NCI-H2171 (cell line): ENCODE measurements at regions not wholly inside any gene's neighbourhood (a gene's known extent, or its start where the extent isn't known, plus 50 kb on each side); places are given as distances from the start of the nearest gene placed in this dataset.

Source experiments
- DNase-seq: peaks from one replicate; lab custom pipeline; 2025; lab: John Stamatoyannopoulos, UW

DNA sequence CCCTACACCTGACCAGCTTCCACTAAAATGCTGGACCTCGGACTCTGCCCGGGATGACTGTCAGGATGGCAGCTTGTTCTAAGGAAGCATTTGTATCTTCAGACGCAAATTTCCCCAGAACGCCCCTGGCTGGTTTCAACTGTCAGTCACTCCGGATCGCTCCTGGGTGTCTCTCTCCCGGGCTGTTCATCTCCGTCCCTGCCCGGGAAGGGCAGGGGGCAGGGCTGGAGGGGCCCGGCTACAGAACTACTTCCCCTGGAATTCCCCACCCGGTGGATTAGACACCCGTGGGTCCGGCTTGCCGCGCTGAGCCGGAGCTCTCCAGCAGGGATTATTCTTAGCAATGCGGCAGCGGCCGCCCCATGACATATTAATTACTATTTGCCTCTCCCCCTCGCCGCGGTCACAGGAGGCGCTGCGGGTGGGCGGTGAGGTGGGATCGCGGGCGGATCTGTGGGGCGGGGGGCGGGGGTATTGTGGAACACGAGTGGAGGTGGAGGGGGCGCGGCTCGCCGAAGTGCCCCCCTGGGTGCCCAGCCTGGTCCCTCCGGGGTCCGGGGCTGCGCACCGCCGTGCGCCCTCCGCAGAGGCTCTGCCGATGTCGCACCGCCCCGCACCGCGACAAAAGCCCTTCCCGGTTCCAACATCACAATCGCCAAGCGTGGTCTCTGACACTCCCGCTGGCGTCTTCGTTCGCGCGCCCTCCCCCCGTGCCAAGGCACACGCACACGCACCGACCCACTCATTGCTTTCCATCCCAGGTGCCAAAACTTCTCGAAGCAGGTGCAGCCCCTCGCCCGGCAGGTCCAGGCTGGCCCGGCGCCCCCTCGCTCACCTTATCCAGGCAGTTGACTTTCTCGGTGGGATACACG, 276.1 kb upstream of the NEBL start:
- peak; percentile 10 for DNase-seq

DNA sequence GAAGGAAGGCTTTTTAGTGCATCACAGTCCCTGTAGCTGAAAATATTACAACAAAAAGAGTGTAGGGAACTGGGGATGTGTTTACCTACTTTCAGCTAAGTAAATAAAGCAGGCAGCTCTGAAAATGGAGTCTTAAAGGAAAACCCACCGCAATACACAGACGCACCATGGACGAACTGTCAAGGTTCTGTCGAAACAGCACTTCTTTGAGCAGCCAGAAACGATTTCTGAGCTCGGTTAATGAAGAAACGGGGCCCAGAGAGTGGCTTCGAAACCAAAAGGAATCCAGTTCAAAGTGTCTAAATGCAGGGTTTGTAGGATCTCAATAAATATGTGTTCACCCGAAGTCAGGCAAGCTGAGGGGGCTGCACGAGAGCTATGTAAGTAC, 275.4 kb upstream of the NEBL start:
- DNase-seq, result no peak

DNA sequence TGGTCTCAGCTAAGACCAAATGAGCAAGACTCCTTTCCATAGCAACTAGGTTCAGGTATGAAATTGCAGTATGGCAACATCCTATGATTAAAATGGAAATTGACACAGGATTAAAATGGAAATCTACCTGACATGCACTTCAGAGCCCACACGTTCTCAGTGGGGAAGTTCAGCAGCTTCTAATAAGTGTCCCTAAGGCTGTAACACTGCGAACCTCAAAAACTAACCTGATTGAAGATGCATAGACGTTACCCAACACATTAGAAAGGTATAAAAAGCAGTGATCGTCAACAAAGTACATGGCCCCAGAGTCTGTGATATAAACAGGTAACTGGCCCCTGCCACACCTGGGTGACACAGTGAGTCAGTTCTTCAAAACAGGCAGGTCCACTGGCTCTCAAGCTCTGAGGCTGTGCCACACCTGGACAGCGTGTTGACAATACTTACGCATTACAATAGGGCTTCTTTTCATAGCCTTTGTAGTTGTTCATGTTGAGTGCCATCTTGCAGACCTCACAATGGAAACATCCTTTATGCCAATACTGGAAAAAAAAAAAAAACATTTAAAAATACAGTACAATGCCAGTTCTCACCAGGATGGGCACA, 274.9 kb upstream of the NEBL start:
- no peak for DNase-seq

DNA sequence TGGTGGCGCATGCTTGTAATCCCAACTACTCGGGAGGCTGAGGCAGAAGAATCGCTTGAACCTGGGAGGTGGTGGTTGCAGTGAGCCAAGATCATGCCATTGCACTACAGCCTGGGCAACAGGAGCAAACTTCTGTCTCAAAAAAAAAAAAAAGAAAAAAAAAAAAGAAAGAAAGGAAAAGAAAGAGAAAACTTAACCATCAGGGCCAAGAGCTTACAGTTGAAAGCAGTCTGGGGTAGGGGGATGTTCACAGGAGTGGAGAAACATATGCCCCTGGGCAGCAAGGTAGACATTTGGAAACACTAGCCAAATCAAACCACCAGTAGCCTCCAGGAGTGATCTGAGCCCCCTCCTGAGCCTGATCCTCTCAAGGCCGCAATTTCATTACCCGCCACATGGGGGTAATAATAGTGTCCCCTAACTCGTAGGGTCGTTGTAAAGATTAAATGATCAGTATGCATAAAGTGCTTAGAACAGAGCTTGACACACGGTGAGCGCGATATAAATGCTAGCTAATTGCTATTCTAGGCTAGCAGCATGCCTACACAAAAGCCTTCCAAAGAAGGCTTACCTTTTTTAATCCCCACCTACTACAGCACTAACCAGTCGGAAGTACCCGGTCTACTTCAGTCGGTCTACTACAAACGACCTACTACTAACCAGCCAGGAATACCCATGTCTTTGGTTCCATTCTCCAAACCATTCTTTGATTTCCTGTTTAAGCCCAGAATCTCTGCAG, 274.3 kb upstream of the NEBL start:
- DNase-seq, result no peak

DNA sequence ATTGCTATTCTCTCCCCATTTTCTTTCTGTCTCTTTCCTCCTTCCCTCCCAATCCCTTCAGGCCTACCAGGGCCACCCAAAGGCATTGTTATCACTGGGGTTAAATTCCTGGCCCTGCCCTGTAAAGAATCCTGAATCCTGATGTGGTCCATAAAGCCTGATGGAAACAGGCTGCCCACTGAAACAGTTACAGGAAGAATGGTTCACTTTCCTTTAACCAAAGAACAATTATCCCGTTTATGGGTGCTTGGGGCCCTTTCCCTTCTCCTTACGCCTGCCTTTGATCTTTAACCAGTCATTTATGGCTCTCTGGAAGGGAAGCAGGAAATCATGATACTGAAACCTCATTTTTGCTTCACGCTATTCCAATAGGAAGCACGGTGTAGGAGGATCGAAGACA, 273.1 kb upstream of the NEBL start:
- DNase-seq, result no peak

DNA sequence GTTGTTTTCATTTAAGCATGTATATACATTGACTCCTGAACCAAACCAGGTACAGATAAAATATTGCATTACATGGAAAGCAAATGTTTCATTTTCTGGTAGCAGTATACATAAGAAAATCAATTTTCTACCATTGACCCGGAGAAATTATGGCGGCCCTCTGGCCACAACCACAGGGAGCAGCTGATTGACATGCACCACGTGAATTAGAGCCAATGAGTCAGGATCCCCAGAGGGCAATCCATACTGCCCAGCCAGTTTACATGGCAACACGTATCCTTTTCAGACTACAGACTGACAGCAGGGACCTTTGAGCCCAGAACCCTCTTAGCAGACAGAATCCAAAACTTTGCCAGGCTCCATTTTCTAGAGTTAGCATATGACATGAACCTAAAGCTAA, 272.2 kb upstream of the NEBL start:
- DNase-seq, result no peak

DNA sequence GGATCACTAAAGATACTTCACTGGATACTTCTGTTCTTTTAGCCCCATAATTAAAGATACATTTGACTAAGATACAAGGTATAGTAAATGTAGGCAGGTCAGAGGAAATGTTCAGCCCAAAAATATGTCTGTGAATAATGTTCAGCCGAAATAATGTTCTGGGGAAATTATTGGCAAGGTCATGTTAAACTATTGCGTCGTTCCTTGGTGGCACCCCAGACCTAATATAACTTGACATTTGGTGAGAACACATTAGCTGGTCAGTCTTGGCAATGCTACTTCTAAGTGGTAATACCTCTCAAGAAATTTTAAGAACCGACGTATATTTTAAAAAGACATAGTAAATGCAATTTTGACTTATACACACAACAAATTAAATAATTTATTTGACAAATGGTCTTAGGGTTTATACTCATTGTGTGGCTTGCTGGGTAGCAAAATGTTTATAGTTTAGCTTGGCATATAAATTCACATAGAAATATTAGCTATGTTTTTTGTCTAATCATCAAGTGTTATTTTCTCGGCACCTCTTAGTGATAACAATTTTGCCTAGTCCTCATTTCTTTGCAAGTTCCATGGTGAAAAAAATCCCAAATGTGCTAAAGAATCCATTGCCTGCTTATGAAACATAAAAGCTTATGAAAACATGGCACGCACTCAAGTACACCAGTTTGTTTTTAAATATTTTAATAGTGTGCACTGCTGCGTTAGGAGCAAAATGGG, 270.3 kb upstream of the NEBL start:
- no peak for DNase-seq

DNA sequence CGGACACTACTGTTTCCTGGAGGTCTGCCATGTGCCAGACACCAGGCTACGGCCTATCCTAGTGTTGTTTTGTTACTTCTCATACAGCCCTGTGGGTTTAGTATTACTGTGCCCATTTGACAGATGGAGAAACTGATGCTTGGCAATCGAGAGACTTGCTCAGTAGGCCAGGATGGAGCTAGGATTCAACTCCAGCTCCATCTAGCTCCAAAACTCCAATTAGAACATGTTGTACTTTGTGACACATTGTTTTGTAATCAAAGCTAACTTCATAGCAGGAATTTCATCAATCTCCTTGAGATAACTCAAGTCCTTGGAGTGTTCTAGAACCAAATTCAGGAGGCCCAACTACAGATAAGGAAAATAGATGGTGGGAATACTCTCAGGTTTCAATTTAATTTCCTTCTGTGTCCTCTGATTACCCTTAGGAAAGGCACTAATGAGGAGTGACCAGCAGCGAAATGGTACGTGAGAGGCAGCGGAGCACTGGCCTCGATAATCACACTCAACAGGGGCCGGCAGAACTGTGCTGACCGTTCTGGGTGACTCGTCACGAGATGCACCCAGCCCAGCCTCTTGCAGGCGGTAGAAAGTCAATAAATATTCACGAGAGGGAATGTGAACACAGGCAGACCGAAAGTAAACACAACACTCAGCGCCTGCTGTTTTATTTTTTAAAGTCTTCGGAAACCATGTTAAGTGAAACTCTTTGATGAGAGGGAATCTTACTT, 269.6 kb upstream of the NEBL start:
- DNase-seq, result no peak

DNA sequence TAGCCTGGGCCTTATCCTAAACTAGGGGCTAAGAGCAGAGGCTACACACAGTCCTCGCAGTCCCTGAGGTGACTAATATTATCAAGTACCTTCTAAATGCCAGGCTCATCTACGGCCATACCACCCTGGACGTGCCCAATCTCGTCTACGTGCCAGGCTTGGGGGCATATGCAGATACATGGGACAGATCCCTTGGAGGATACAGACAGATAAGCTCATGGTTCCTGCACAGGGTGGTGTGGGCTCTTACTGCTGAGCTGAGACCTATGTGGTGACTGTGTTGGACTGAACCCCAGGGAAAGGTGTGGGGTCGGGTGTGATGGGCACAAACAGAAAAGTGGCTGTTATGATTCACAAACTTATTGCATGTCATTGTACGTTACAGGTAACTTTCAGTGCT, 268.4 kb upstream of the NEBL start:
- no peak for DNase-seq

DNA sequence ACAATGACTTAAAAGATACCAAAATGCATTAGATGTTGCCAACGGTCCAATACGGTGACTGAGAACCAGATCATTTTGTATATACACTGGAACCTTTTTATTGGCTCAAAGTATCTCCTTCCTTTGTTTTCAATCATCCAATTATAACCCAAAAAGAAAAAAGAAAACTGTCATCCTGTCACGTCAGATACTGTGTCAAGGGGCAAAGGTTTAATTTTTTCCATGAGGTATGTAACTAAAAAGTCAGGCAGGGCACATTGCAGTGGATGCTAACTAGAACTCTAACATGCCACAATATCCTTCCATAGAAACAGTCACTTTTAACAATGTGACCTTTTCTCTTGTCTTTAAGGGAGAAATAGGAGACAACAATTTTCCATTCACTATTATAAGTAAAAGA, 267.6 kb upstream of the NEBL start:
- no peak for DNase-seq

DNA sequence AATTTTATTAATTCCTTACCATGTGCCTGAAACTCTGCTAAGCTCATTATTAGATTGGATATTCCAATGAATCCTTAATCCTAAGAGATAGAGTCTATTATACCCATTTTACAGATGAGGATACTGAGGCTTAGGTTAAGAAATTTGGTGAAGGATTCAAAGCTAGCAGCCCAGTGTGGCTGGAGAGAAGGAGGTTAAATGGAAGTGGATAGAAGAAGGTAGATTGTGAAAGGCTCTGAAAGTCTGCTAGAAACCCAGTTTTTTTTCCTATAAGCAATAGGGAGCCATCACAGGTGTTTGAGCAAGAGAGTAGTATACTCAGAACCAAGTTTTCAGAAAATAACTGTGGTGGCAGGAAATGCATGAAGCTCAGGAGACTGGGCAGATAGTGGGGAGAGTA, 265.8 kb upstream of the NEBL start:
- DNase-seq, result no peak

DNA sequence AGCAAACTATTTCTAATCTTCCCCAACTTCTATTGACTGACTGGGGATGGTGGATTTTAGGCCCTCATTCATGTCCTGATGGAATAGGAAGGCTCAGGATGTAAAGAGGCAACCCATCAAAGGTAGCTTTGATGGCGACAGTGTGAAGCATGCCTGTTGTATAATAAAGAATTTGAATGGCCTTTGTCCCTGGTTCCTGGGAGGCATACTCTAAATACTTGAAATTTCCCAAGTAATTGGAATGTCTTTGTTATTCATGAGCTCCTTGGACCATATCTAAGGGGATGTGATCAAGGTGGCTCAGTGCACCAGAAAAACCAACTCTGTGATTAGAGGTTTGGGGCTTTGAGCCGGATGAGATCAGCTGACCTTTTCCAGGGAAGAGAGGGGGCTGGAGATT, 264.5 kb upstream of the NEBL start:
- no peak for DNase-seq

DNA sequence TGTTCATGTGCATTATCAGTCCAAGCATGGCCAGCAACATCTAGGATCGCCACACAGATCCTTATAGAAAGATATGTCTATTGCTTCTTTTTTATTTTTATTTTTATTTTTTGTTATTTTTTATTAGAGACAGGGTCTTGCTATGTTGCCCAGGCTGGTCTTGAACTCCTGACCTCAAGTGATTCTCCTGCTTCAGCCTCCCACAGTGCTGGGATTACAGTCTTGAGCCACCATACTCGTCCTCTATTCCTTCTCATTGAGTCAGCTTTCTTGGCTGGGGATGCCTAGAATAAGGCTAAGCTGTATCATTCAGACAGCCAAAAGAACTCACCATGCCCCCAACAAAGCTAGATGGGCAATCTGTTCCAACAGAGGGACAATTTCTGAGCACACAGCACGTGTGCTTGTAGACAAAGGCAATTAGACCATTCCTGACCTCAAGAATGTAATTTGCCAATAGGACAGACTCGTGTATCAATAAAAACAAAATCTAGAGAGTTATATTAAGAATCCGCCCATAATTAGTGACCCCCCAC, 264.0 kb upstream of the NEBL start:
- DNase-seq, result no peak

DNA sequence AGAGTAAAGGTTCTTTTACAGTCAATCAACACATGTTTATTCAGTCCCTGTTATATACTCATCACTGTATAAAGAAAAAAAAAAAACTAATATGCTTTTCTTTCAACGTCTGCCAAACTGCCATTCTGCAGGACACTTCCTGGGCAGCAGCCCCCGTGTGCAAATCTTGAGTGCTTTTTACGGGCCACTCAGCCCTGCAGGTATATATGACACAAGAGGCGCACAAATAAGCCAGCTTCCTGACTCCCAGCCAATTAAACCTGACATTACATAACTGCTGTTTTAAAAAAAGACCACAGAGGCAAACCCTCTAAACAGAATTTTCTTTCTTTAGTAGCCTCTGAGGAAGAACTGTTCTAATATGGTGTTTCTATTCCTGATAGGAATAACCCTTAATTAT, 263.0 kb upstream of the NEBL start:
- no peak for DNase-seq

DNA sequence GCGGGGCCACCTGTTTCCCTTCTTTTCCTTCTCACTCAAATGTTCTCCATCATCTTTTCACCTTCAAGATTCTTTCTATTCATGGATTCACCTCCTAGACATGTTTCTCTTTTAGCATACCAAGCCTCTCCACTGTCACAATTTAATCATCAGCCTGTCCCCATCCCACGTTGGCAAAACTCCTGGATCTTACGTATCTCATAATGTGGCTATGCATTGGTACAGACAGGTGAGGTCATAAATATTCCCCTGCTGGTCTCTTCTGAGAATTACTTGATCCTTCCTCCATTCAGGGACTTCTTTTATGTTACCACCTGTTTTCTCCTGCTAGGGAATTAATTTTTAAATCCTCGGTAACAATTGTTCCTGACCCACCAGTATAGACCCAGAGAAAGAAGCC, 262.6 kb upstream of the NEBL start:
- DNase-seq, result no peak

DNA sequence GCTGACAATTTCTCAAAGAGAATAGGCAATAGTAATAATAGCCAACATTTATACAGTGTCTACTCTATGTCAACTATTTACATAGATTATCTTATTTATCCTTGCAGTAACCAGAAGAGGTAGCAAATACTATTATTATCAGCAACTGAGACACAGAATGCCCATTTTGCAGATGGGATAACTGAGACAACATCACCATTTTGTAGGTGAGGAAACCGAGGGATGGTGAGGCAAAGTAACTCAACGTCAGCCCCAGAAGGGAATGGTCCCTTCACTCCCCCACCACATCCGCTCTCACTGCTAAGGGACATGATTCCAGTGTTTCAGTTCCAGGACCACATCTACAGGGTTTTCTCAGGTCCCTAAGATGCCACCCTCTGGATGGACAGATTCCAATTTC, 261.2 kb upstream of the NEBL start:
- DNase-seq, result no peak

DNA sequence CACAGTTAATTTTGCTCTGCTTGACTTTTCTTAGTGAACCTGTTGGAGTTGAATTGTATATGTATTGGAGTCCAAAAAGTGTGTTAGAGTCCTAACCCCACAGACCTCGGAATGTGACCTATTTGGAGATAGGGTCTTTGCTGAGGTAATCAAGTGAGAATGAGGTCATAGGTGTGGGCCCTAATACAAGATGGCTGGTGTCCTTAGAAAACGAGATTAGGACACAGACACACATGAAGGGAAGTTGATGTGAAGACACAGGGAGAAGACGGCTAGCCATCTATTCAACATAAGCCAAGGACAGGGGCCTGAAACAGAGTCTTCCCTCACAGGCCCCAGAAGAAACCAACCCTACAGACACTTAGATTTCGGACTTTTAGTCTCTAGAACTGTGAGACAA, 260.6 kb upstream of the NEBL start:
- no peak for DNase-seq

DNA sequence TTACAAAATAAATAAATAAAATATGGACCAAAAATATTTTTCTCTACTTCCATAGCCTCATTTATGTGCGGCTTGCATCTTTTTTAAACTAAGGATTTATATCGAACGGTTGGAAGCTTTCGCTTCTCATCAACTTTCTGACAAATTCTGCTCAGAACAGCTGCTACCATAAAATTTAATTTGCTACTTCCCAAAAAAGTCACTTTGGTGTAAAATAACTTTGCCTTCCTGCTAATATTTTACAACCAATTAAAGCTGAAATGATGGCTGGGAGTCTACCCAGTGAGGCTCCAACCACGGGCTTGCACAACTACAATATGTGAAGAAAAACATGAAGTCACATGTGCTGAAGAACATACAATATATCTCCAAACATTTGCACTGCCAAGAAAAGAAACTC, 253.1 kb upstream of the NEBL start:
- DNase-seq, result no peak

DNA sequence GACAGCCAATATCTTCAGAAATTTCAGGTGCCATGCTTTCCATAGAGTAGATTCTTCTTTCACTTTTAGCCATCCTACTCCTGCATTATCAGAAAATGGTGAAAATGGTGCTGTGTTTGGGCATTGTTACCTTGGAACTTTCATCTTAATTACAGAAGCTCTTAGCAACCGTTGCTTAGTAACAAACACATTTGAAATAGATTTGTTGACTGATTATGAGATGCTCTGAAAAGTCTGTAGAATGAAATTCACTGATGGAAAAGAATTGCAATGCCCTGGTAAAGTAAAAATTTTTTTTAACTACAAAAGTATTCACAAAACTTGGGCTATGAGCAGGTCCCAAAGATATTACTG, 249.3 kb upstream of the NEBL start:
- no peak for DNase-seq

DNA sequence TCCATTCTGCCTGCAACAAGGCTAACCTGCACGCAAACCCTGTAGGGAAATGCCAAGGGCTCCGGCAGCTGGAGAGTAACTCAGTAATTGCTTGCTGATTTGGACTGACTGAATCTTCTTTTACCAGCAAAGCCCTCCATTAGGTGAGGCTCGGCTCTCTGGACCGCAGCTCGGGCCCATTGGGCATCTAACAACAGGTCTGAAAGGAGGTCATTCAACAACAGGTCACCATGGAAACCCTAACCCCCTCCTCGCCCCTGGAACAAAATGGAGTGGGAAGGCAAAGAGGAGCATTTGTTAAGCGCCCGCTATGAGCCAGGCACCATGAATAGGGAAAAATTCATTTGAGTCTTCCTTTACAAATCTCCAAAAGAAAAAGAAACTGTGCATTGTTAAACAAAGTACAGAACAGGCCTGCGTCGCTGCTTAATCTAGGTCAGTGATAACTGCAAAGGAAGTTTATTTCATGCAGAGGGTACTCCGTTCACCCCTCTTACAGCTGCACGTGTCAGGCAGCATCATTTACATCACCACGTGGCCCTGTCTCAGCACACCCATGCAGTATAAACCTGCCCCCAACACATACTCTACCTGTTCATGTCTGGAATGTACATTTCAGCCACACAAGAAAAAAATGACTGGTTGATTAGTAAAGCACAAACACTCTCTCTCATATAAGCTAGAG, 248.8 kb upstream of the NEBL start:
- no peak for DNase-seq

DNA sequence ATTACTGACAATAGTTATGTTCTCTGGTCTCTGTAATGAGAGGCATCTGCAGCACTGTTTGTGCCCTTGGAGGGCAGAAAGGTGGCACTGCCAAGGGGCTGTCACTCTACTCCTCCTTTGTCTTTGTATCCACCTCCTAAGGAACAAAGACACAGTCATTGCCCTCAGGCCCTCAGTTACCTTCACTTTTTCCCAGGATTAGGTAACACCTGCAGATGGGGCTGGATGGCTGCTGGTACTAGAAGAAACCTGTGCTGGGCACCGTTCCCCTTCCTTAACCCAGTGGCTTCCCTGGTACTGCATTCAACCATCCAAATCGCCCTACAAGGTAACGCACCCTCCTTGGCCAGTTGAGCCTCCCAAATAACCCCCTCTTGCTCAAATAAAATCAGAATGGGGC, 246.9 kb upstream of the NEBL start:
- DNase-seq, result no peak
